ENCODE measurements at regions not wholly inside any gene's neighbourhood (a gene's known extent, or its start where the extent isn't known, plus 50 kb on each side); places are given as distances from the start of the nearest gene placed in this dataset.

DNA sequence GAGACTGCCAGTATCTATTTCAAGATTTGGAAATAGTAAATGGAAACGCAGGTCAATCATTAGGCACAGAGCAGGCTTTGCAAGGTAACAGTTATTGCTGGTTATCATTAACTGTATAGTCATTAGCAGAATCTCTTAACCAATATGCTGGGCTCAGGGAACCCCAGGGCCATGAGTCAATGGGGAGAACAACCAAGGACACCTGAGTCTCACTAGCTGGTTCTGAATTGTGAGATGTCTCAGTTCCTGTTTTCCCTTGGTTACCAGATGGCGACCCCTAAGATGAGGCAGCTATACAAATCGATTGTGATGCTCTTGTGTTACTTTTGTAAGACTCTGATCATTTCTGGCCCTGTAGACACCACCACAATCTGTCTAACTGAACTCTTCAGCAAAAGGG is 385.3 kb downstream of the HAPSTR1 start:
- DNase-seq (no peak), ATAC-seq (ENCODE audit: low read depth in 2 of 2) (no peak)
- no peaks in the 10 kb centered on the region for H3K36me3 Mint-ChIP-seq
- no peak overlapping the region for H3K4me3 Mint-ChIP-seq
- H3K9me3 Mint-ChIP-seq, result peaks cover 0 to 5% (median 2%) of the 10 kb centered on the region in 7 donors
- H3K4me3 ChIP-seq (ENCODE audit: low read depth, low read length), result no peak overlapping the region
- no peak overlapping the region for H3K27ac Mint-ChIP-seq
- no peaks in the 10 kb centered on the region for H3K9me3 ChIP-seq (ENCODE audit: control insufficient read depth in 2 of 2, low read length in 2 of 2)
- no peak overlapping the region for H3K27ac ChIP-seq (ENCODE audit: insufficient read depth, low read length, poor library complexity, severe bottlenecking)
- no peaks in the 10 kb centered on the region for H3K4me1 ChIP-seq (ENCODE audit: control insufficient read depth, insufficient read depth, low read length, poor library complexity, severe bottlenecking)
- H3K27me3 Mint-ChIP-seq, result no peaks in the 10 kb centered on the region
- H3K27me3 ChIP-seq (ENCODE audit: control insufficient read depth, insufficient read depth, low read length), result no peaks in the 10 kb centered on the region
- H3K4me1 Mint-ChIP-seq, result no peaks in the 10 kb centered on the region
- no peaks in the 10 kb centered on the region for H3K36me3 ChIP-seq (ENCODE audit: control insufficient read depth, insufficient read depth, low read length)

DNA sequence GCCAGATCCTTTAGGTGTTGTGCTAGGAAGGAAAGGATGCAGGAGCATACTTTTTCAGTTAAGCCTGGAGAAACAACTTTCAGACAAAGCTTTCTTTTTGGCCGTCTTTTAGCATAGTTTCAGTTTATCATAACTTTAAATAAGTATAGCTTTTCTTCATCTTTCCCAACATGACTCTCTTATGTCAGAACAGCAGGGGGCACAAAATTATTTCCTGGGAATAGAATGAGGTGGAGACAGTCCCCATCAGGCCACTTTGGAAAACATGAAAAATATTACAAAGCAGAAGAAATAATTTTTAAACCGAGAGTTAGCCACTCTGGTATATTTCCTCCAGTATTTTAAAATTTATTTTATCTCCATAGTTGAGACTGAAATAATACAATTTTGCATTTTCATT is 387.6 kb downstream of the HAPSTR1 start:
- H3K4me1 Mint-ChIP-seq, result no peaks in the 10 kb centered on the region
- Histone ChIP-seq H3K4me3 (ENCODE audit: low read depth, low read length) (no peak overlapping the region), H3K27ac (ENCODE audit: insufficient read depth, low read length, poor library complexity, severe bottlenecking) (no peak overlapping the region), H3K36me3 (ENCODE audit: control insufficient read depth, insufficient read depth, low read length) (no peaks in the 10 kb centered on the region), H3K4me1 (ENCODE audit: control insufficient read depth, insufficient read depth, low read length, poor library complexity, severe bottlenecking) (no peaks in the 10 kb centered on the region), H3K27me3 (ENCODE audit: control insufficient read depth, insufficient read depth, low read length) (no peaks in the 10 kb centered on the region), H3K9me3 (ENCODE audit: control insufficient read depth in 2 of 2, low read length in 2 of 2) (no peaks in the 10 kb centered on the region)
- H3K4me3 Mint-ChIP-seq, result no peak overlapping the region
- H3K27me3 Mint-ChIP-seq, result no peaks in the 10 kb centered on the region
- DNase-seq, result no peak
- no peak overlapping the region for H3K27ac Mint-ChIP-seq
- ATAC-seq (ENCODE audit: low read depth in 2 of 2), result no peak
- H3K9me3 Mint-ChIP-seq, result peaks cover 0 to 5% (median 2%) of the 10 kb centered on the region in 7 donors
- no peaks in the 10 kb centered on the region for H3K36me3 Mint-ChIP-seq

DNA sequence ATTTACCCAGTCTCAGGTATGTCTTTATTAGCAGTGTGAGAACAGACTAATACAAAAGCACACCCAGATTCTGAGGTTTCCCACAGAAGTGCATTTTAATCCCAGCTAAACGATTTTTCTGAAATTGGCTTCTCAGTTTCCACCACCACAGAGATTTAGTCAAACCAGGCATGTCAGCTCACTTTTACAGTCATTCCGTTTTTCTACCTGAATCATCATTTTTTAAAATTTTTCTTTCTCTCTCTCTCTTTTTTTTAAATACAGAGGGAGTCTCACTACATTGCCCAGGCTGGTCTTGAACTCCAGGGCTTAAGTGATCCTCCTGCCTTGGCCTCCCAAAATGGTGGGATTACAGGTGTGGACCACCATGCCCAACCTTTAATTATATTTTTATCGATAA is 389.1 kb downstream of the HAPSTR1 start:
- H3K27ac Mint-ChIP-seq, result no peak overlapping the region

DNA sequence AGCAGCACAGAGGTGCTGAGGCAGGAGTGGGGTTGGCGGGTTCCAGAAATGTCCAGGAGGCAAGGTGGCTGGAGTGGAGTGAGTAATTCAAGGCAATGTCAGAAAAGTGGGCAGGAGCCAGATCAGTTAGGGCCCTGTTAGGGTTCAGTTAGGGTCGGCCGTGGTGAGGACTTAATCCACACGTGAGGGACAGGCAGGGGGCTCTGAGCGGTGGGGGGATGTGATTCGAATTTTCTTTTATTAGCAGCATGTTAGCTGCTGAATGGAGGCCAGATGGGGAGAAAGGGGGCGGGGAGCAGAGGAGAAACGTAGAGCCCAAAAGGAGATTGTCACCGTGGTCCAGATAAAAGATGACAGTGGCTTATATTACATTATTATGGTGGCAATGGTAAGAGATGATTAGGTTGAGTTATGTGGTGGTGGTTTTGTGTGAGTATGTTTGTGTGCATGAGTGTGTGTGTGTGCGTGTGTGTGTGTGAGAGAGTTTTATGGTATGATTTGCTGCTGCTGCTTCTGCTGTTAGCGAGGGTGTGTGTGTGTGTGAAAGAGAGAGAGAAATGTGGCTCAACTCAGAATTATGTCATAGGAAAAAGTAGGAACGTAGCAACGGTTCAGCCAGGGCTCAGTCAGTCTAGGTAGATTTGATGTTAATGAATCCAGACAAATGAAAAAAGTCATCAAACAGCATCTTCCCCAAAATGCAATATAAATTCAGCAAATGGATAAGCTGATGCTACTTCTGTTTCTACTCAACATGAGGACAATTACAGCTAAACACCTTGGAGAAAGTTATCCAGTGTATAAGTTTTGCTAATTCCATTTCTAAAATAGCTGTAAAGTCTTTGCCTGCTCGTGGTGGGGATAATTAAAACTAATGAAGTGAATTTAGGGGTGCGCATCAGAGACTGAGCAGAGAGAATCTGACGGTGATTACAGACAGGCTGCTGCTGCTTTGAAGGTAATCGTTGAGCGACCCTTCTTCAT is 390.6 kb downstream of the HAPSTR1 start:
- Mint-ChIP-seq H3K27me3 (no peaks in the 10 kb centered on the region), H3K4me1 (no peaks in the 10 kb centered on the region), H3K9me3 (peaks cover 0 to 4% (median 0%) of the 10 kb centered on the region in 7 donors), H3K27ac (no peak overlapping the region), H3K4me3 (no peak overlapping the region), H3K36me3 (no peaks in the 10 kb centered on the region)
- DNase-seq (no peak), ATAC-seq (ENCODE audit: low read depth in 2 of 2) (no peak)
- Histone ChIP-seq H3K27me3 (ENCODE audit: control insufficient read depth, insufficient read depth, low read length) (no peaks in the 10 kb centered on the region), H3K9me3 (ENCODE audit: control insufficient read depth in 2 of 2, low read length in 2 of 2) (no peaks in the 10 kb centered on the region), H3K4me1 (ENCODE audit: control insufficient read depth, insufficient read depth, low read length, poor library complexity, severe bottlenecking) (no peaks in the 10 kb centered on the region), H3K4me3 (ENCODE audit: low read depth, low read length) (no peak overlapping the region), H3K36me3 (ENCODE audit: control insufficient read depth, insufficient read depth, low read length) (no peaks in the 10 kb centered on the region), H3K27ac (ENCODE audit: insufficient read depth, low read length, poor library complexity, severe bottlenecking) (no peak overlapping the region)

More for the DNA sequence above, 389.1 kb downstream of the HAPSTR1 start:
- no peak for ATAC-seq (ENCODE audit: low read depth in 2 of 2)
- Mint-ChIP-seq H3K36me3 (no peaks in the 10 kb centered on the region), H3K27me3 (no peaks in the 10 kb centered on the region), H3K4me3 (no peak overlapping the region), H3K9me3 (peaks cover 0 to 2% (median 0%) of the 10 kb centered on the region in 7 donors), H3K4me1 (no peaks in the 10 kb centered on the region)
- H3K36me3 ChIP-seq (ENCODE audit: control insufficient read depth, insufficient read depth, low read length), result no peaks in the 10 kb centered on the region
- no peaks in the 10 kb centered on the region for H3K4me1 ChIP-seq (ENCODE audit: control insufficient read depth, insufficient read depth, low read length, poor library complexity, severe bottlenecking)
- H3K27me3 ChIP-seq (ENCODE audit: control insufficient read depth, insufficient read depth, low read length), result no peaks in the 10 kb centered on the region
- no peaks in the 10 kb centered on the region for H3K9me3 ChIP-seq (ENCODE audit: control insufficient read depth in 2 of 2, low read length in 2 of 2)
- no peak overlapping the region for H3K27ac ChIP-seq (ENCODE audit: insufficient read depth, low read length, poor library complexity, severe bottlenecking)
- DNase-seq, result no peak
- no peak overlapping the region for H3K4me3 ChIP-seq (ENCODE audit: low read depth, low read length)

DNA sequence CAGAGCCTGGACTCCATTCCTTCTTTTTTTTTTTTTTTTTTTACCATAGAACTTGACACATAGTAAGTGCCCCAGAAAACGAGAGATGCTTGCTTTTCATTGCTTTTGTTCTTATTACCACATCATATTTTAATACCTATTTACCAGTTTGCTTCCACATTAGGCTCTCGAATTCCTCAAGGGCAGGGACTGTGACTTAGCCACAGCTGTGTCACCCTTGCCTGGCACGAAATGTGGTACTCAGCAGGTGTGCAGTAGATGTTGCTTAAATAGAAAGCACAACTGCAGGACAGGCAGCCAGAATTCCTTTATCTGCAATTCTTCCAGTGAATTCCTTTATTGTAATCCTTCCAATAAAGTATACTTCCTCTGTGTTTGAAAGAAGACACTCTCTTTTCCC is 393.0 kb downstream of the HAPSTR1 start:
- Histone ChIP-seq H3K36me3 (ENCODE audit: control insufficient read depth, insufficient read depth, low read length) (no peaks in the 10 kb centered on the region), H3K4me1 (ENCODE audit: control insufficient read depth, insufficient read depth, low read length, poor library complexity, severe bottlenecking) (no peaks in the 10 kb centered on the region), H3K4me3 (ENCODE audit: low read depth, low read length) (no peak overlapping the region), H3K27me3 (ENCODE audit: control insufficient read depth, insufficient read depth, low read length) (no peaks in the 10 kb centered on the region), H3K9me3 (ENCODE audit: control insufficient read depth in 2 of 2, low read length in 2 of 2) (no peaks in the 10 kb centered on the region), H3K27ac (ENCODE audit: insufficient read depth, low read length, poor library complexity, severe bottlenecking) (no peak overlapping the region)
- Mint-ChIP-seq H3K4me3 (no peak overlapping the region), H3K27ac (no peak overlapping the region), H3K36me3 (no peaks in the 10 kb centered on the region), H3K27me3 (no peaks in the 10 kb centered on the region), H3K4me1 (no peaks in the 10 kb centered on the region), H3K9me3 (peaks cover 0 to 3% (median 0%) of the 10 kb centered on the region in 7 donors)
- no peak for DNase-seq
- ATAC-seq (ENCODE audit: low read depth in 2 of 2), result no peak

DNA sequence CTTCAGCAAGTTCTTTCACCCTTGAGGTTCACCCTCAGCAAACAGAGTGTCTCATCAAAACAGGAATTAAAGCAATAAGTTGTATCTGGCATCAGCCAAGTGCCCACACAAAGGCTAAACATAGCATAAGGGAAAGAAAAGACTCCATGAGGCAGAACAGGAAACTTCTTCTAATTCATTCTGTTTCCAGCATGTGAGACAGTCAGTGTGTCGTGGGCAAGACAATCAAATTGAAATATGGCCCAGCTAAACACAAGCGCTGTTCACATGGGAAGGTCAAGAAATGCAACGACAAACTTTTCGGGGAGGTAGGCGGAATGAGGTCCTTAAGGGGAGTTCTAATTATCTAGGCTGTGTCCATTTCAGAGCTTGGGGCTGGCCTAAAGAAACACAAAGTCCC is 393.4 kb downstream of the HAPSTR1 start:
- H3K4me1 ChIP-seq (ENCODE audit: control insufficient read depth, insufficient read depth, low read length, poor library complexity, severe bottlenecking), result no peaks in the 10 kb centered on the region
- H3K27me3 ChIP-seq (ENCODE audit: control insufficient read depth, insufficient read depth, low read length), result no peaks in the 10 kb centered on the region
- no peak overlapping the region for H3K4me3 Mint-ChIP-seq
- no peak for DNase-seq
- H3K27ac Mint-ChIP-seq, result no peak overlapping the region
- H3K36me3 Mint-ChIP-seq, result no peaks in the 10 kb centered on the region
- ATAC-seq (ENCODE audit: low read depth in 2 of 2), result no peak
- peaks cover 0 to 3% (median 0%) of the 10 kb centered on the region in 7 donors for H3K9me3 Mint-ChIP-seq
- H3K4me1 Mint-ChIP-seq, result no peaks in the 10 kb centered on the region
- H3K27me3 Mint-ChIP-seq, result no peaks in the 10 kb centered on the region
- H3K36me3 ChIP-seq (ENCODE audit: control insufficient read depth, insufficient read depth, low read length), result no peaks in the 10 kb centered on the region
- H3K4me3 ChIP-seq (ENCODE audit: low read depth, low read length), result no peak overlapping the region
- H3K9me3 ChIP-seq (ENCODE audit: control insufficient read depth in 2 of 2, low read length in 2 of 2), result no peaks in the 10 kb centered on the region
- H3K27ac ChIP-seq (ENCODE audit: insufficient read depth, low read length, poor library complexity, severe bottlenecking), result no peak overlapping the region

DNA sequence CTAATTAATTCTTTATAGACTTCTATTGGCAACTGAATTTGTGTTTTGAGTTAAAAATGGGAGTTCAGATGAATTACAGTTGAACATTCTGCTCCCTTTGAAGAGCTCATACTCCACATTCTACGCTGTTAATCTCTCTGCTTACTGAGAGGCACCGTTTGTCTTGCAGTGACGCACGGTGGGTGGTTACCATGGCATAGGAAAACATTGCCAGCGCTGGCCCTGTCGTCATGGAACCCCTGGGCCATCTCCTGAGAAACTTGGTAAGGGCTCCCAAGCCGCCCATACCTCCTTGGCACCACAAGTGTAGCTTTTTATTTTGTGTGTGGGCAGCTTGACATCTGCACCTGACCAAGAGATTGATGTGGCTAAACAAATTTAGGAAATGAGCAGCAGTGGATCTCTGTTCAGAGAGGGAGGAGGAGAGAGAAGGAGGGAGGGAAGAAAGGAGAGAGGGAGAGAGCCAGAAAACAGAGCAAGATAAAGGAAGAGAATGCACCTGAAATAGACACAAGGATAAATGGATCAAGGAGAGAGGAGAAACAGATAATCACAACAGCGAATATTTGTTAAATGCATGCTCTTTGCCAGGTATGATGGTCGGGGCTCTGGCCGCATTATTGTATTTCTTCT is 398.5 kb downstream of the HAPSTR1 start:
- no peak overlapping the region for H3K27ac Mint-ChIP-seq
- Histone ChIP-seq H3K27me3 (ENCODE audit: control insufficient read depth, insufficient read depth, low read length) (no peaks in the 10 kb centered on the region), H3K27ac (ENCODE audit: insufficient read depth, low read length, poor library complexity, severe bottlenecking) (no peak overlapping the region), H3K4me1 (ENCODE audit: control insufficient read depth, insufficient read depth, low read length, poor library complexity, severe bottlenecking) (no peaks in the 10 kb centered on the region), H3K36me3 (ENCODE audit: control insufficient read depth, insufficient read depth, low read length) (no peaks in the 10 kb centered on the region), H3K9me3 (ENCODE audit: control insufficient read depth in 2 of 2, low read length in 2 of 2) (no peaks in the 10 kb centered on the region), H3K4me3 (ENCODE audit: low read depth, low read length) (no peak overlapping the region)
- H3K4me1 Mint-ChIP-seq, result no peaks in the 10 kb centered on the region
- H3K9me3 Mint-ChIP-seq, result peaks cover 0 to 8% (median 4%) of the 10 kb centered on the region in 7 donors
- H3K36me3 Mint-ChIP-seq, result no peaks in the 10 kb centered on the region
- DNase-seq, result no peak
- no peak overlapping the region for H3K4me3 Mint-ChIP-seq
- no peak for ATAC-seq (ENCODE audit: low read depth in 2 of 2)
- no peaks in the 10 kb centered on the region for H3K27me3 Mint-ChIP-seq
